Stimulated activated naive B cell treated with anti-CD40 and anti-IgM and Interleukin-4, amounts not matched to agents 10 μg/mL and 1 μg/mL and 100 μg/mL, for 72 hours (primary cell): ENCODE measurements at regions not wholly inside any gene's neighbourhood (a gene's known extent, or its start where the extent isn't known, plus 50 kb on each side); places are given as distances from the start of the nearest gene placed in this dataset.

ENCODE experiments used
- ATAC-seq, 2 donors: fragments of 150-1000 bp; cut with Tn5 transposase; replicated peaks; 2 replicates each; pipeline ENCODE4 v1.10.0; 2021; ENCODE audit warnings: moderate library complexity in 1 of 2
- DNase-seq: peaks from one replicate; pipeline ENCODE4 v3.0.0; 2021
- H3K27ac Mint-ChIP-seq: one replicate; pipeline ENCODE4 v1.8.0; 2022; ENCODE audit warnings: mild to moderate bottlenecking, mixed read lengths
- H3K27me3 Mint-ChIP-seq, 2 donors: one replicate each; pipeline ENCODE4 v1.8.0; 2022; ENCODE audit warnings: mixed read lengths in 2 of 2
- H3K36me3 Mint-ChIP-seq, 2 donors: one replicate each; pipeline ENCODE4 v1.8.0; 2022; ENCODE audit warnings: mixed read lengths in 2 of 2, mild to moderate bottlenecking in 1 of 2
- H3K4me1 Mint-ChIP-seq, 2 donors: one replicate each; pipeline ENCODE4 v1.8.0; 2022; ENCODE audit warnings: mixed read lengths in 2 of 2, mild to moderate bottlenecking in 1 of 2
- H3K4me3 Mint-ChIP-seq, 2 donors: one replicate each; pipeline ENCODE4 v1.8.0; 2022; ENCODE audit warnings: mild to moderate bottlenecking in 2 of 2, mixed read lengths in 2 of 2, moderate library complexity in 1 of 2
- H3K9me3 Mint-ChIP-seq, 2 donors: one replicate each; pipeline ENCODE4 v1.8.0; 2022; ENCODE audit warnings: mixed read lengths in 2 of 2, mild to moderate bottlenecking in 1 of 2

DNA sequence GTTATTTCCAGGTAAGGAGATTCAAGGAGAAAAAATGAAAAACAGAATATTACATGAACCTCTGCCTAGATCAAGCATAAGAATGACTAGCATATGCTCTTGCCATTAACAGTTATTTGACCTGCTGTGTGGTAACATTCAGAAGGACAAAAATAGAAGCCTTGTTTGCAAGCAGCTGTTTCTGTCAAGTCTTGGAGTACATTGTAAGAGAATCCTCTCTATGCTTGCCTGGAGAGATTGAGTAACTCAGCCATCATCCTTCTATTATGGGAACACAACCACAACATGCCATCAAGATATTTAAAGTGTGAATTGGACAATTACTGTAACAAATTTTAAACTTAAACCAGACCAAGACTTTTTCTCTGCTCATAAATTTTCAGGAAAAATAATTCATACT, 1054.4 kb downstream of the NLGN4Y start:
- Mint-ChIP-seq H3K4me3 (no peak overlapping the region), H3K9me3 (no peaks in the 10 kb centered on the region), H3K4me1 (no peaks in the 10 kb centered on the region), H3K27me3 (no peaks in the 10 kb centered on the region), H3K27ac (no peak overlapping the region), H3K36me3 (no peaks in the 10 kb centered on the region)
- DNase-seq (no peak), ATAC-seq (no peak)

DNA sequence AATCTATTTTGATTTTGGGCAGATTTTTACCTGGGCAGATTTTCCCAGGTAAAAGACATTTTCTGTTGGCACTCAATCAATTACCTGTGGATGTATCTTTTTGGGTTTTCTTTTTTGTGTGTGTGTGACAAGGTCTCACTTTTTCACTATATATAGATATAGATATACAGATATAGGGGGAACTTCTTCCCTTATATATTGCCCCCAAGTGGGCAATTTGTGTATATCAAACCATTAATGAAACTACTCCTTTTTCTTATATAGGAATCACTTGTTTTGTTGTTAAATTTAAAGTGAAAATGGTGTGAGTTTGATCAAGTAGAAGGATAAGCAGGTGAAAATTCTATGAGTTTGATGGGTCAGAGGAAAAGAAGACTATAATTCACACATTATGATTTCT, 1054.9 kb downstream of the NLGN4Y start:
- Mint-ChIP-seq H3K4me1 (no peaks in the 10 kb centered on the region), H3K27me3 (no peaks in the 10 kb centered on the region), H3K36me3 (no peaks in the 10 kb centered on the region), H3K9me3 (no peaks in the 10 kb centered on the region), H3K4me3 (no peak overlapping the region), H3K27ac (no peak overlapping the region)
- DNase-seq (no peak), ATAC-seq (no peak)

DNA sequence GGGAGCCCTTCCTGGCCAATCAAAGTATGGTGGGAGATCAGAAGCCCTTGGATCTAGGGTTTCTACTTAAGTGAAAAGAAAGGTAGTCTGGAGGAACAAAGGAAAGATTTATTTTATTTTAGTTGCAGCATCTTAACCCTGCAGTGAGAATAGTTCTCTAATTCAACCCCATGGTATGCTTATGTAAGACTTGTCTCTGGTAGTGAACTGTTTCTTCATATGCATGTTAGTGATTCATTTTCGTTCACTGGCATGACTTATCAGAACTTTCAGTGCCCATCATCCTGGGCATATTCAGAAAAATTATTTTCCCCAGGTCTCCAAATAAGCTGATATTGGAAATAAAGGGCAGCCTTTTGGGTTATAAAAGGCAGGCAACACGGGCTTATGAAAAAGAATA, 1058.8 kb downstream of the NLGN4Y start:
- H3K27me3 Mint-ChIP-seq: no peaks in the 10 kb centered on the region
- no peaks in the 10 kb centered on the region for H3K36me3 Mint-ChIP-seq
- no peak overlapping the region for H3K27ac Mint-ChIP-seq
- ATAC-seq (no peak), DNase-seq (no peak)
- H3K4me1 Mint-ChIP-seq: no peaks in the 10 kb centered on the region
- H3K9me3 Mint-ChIP-seq: no peaks in the 10 kb centered on the region
- no peak overlapping the region for H3K4me3 Mint-ChIP-seq

DNA sequence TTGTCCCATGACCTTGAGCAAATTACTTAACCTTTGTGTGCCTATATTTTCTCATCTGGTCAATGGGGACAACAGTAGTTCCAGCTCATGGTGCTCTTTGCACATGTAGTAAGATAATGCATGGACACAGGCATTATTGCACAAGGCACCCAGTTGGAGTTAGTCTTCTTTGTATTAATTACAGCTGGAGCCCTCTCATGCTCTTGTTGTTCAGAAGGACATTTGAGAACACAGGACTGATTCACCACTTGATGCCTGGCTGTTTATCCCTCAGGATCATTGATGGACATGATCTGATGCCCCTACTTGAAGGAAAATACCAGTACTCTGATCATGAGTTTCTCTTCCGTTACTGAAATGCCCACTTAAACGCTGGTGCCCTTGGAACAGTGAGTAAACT, 1068.6 kb downstream of the NLGN4Y start:
- Mint-ChIP-seq H3K27me3 (no peaks in the 10 kb centered on the region), H3K9me3 (no peaks in the 10 kb centered on the region), H3K27ac (no peak overlapping the region), H3K36me3 (no peaks in the 10 kb centered on the region), H3K4me3 (no peak overlapping the region), H3K4me1 (no peaks in the 10 kb centered on the region)
- ATAC-seq (no peak), DNase-seq (no peak)

DNA sequence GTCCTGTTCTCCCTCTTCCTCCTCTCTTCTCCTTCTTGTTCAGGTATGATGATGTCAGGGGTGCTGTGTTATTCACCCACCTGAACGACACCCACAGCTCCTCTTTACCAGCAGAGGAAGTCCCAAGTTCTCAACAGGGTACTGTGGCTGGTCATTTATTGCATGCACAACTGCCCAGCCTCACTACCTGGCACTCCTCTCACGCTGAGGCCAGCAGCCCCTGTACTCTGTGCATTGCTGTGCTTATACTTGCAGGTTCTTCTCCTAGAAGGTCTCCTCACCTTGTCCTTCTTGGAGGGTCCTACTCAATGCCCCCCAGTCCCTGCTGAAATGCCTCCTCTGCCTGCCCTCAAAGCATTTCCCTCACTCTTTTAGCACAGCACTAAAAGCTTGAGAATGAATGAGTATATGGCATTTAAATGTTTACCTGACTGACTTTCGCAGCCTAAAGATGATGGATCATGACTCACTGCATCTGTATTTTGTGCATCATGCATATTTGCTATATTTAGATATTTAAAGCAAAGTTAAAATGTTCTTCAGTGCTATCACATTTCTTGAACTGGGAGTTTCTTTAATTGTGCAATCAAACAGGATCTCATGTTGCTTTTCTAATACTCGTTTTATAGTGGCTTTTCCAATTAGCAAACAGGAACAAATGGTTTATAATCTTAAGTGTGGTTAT, 1069.3 kb downstream of the NLGN4Y start:
- no peaks in the 10 kb centered on the region for H3K27me3 Mint-ChIP-seq
- no peaks in the 10 kb centered on the region for H3K36me3 Mint-ChIP-seq
- ATAC-seq (no peak), DNase-seq (no peak)
- no peaks in the 10 kb centered on the region for H3K4me1 Mint-ChIP-seq
- no peaks in the 10 kb centered on the region for H3K9me3 Mint-ChIP-seq
- no peak overlapping the region for H3K27ac Mint-ChIP-seq
- no peak overlapping the region for H3K4me3 Mint-ChIP-seq

DNA sequence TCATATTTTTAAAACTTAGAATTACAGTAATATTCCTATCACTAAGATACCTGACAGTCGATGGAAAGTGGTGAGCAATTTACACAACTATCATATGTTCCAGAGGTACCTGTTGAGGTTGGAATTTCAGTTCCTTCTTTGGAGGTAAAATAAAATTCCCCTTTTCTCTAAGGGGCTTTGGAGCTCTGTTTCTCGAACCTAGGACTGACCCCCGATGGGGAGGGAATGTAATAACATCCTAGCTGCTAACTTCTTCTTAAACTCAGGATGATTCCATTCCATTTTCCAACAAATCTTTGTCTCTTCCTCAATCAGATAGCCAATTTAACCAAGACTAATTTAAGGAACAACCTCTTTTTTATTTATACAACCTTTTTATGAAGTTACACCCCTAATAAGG, 1069.8 kb downstream of the NLGN4Y start:
- ATAC-seq: no peak
- Mint-ChIP-seq H3K27me3 (no peaks in the 10 kb centered on the region), H3K36me3 (no peaks in the 10 kb centered on the region), H3K4me3 (no peak overlapping the region), H3K4me1 (no peaks in the 10 kb centered on the region), H3K9me3 (no peaks in the 10 kb centered on the region), H3K27ac (no peak overlapping the region)
- no peak for DNase-seq

DNA sequence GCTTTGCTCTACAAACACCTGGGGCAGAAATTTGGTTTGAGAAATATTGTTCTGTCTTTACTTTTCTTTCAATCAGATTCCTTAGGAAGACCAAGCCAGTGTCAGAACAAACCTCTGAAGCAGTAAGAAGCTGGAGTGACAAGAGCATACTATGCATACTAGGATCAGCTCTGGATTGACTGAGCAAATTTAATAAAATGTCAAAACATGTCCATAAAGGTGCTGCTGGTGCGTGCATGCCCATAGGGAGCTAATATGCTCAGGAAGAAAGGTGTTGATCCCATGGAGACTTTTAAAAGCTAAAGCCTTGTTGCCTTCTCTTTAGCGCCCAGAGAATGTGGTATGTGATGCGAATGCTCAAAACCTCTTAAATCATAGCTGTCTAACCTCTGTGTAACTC, 1076.2 kb downstream of the NLGN4Y start:
- no peak overlapping the region for H3K4me3 Mint-ChIP-seq
- H3K36me3 Mint-ChIP-seq: no peaks in the 10 kb centered on the region
- ATAC-seq (no peak), DNase-seq (no peak)
- H3K4me1 Mint-ChIP-seq: no peaks in the 10 kb centered on the region
- H3K9me3 Mint-ChIP-seq: peaks cover 0 to under 1% of the 10 kb centered on the region in 2 donors
- no peaks in the 10 kb centered on the region for H3K27me3 Mint-ChIP-seq
- H3K27ac Mint-ChIP-seq: no peak overlapping the region

DNA sequence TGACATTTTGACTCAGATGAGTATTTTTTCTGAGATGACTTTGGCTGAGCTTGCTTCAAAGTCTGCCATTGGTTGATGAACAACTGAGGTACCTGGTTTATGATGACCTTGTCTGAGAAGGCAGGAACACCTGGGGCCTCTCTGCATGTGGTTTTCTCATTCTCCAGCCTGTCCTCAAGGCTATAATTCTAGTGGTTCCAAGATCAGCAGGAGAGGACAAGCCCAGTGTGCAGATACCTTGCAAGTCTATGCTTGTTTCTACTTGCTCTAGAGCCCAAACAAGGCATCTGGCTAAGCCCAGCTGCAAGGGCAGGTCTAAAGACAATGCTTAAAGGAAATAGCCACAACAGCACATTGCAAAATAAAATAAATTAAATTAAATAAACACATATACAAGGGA, 1100.0 kb downstream of the NLGN4Y start:
- Mint-ChIP-seq H3K9me3 (peaks cover 0 to 10% of the 10 kb centered on the region in 2 donors), H3K27ac (no peak overlapping the region), H3K4me1 (no peaks in the 10 kb centered on the region), H3K27me3 (no peaks in the 10 kb centered on the region), H3K36me3 (no peaks in the 10 kb centered on the region), H3K4me3 (no peak overlapping the region)
- ATAC-seq (no peak), DNase-seq (no peak)

DNA sequence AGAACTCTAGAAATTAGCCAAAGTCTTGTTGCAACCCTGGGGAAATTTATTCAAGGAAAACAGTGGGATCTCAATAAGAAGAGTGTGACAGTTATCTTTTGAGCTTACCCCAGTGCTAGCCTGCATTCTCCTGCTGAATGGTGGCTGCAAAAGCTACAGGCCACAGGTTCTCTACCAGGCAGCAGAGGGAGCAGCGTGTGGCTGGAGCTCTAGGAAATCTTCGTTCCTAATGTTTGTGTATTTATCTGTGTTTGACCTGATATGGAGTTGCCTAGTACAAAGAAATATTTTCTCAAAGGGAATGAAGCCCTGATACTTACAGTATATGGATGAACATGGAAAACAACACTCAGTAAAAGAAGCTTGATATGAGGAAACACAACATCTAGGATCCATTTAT, 1100.6 kb downstream of the NLGN4Y start:
- ATAC-seq: no peak

DNA sequence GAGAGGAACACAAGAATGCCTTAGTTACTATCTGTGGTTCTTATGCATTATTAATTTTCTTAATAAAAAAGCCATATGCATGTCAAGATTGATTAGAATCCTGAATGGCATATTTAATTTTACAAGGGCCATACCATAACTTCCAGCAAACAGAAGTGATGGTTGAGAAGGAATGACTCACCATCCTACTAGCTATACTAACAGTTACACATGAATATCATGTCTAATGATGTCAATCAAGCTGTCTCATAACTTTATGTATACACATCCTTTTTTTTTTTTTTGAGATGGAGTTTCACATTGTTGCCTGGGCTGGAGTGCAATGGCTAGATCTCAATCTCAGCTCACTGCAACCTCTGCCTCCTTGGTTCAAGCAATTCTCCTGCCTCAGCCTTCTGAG, 1123.9 kb downstream of the NLGN4Y start:
- no peak for DNase-seq
- no peaks in the 10 kb centered on the region for H3K4me1 Mint-ChIP-seq
- H3K27me3 Mint-ChIP-seq: no peaks in the 10 kb centered on the region
- H3K4me3 Mint-ChIP-seq: no peak overlapping the region
- no peaks in the 10 kb centered on the region for H3K36me3 Mint-ChIP-seq
- H3K27ac Mint-ChIP-seq: no peak overlapping the region
- ATAC-seq: no peak
- H3K9me3 Mint-ChIP-seq: peaks cover 0 to 2% of the 10 kb centered on the region in 2 donors

More for the DNA sequence above, 1100.6 kb downstream of the NLGN4Y start:
- Mint-ChIP-seq H3K9me3 (peaks cover 0 to 9% of the 10 kb centered on the region in 2 donors), H3K4me3 (no peak overlapping the region), H3K27ac (no peak overlapping the region), H3K36me3 (no peaks in the 10 kb centered on the region), H3K4me1 (no peaks in the 10 kb centered on the region), H3K27me3 (no peaks in the 10 kb centered on the region)
- DNase-seq: no peak

DNA sequence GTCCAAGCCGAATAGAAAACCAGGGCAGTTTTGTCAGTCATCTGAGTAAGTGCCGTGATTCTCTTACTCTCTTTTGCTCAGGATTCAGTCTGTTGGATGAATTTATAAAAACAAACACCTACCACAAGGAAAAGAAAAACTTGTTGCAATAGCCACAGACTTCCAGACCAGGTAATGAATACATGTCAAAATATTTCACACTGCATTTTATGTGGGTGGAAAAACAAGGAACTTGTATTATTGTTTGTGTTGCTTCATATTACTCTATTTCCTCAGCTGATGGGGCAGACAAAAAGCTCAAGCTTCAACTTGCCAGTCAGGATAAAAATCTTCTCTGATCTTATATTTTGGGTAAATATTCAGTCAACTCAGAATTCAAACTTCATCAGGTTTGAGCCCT, 1125.7 kb downstream of the NLGN4Y start:
- no peak for ATAC-seq
- Mint-ChIP-seq H3K4me1 (no peaks in the 10 kb centered on the region), H3K27ac (no peak overlapping the region), H3K9me3 (peaks cover 0 to 2% of the 10 kb centered on the region in 2 donors), H3K36me3 (no peaks in the 10 kb centered on the region), H3K4me3 (no peak overlapping the region), H3K27me3 (no peaks in the 10 kb centered on the region)
- no peak for DNase-seq

DNA sequence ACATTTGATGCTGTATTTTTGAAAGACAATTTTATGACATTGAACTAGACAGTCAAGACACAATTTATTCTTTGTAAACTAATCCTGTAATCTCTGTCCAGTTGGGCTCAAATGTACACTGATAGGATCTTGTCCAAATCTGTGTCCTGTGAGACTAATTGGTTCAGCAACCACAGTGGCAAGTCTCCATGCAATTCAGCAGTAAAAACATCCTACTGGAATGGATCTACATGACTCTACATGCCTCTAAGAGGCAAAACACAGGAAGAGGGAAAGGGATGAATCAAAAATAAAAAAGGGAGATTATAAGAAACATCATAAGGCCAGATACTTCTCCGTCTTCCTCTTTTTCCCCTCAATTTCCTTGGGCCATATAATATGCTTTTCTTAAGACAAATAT, 1164.2 kb downstream of the NLGN4Y start:
- H3K9me3 Mint-ChIP-seq: peaks cover 0 to 1% of the 10 kb centered on the region in 2 donors

DNA sequence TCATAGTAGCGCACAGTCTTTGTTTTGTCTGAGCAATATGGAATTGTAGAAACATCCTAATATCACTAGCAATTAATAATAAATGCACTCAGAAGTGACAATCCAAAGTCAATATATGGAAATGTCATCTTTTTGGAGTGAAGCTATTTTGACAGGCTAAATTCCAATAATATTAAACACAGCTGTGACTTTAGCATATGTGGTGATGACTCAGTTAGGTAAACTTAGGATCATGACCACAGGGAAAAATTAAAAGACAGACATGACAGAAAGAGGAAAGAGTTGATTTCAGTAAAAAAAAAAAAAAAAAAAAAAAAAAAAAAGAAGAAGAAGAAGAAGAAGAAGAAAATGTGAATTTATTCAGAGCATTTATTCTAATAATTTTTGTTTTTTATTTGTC, 1165.7 kb downstream of the NLGN4Y start:
- Mint-ChIP-seq H3K4me1 (no peaks in the 10 kb centered on the region), H3K9me3 (peaks cover 0 to 1% of the 10 kb centered on the region in 2 donors), H3K4me3 (no peak overlapping the region), H3K27ac (no peak overlapping the region), H3K27me3 (no peaks in the 10 kb centered on the region), H3K36me3 (no peaks in the 10 kb centered on the region)
- ATAC-seq (no peak), DNase-seq (no peak)

More for the DNA sequence above, 1164.2 kb downstream of the NLGN4Y start:
- Mint-ChIP-seq H3K27me3 (no peaks in the 10 kb centered on the region), H3K27ac (no peak overlapping the region), H3K4me3 (no peak overlapping the region), H3K4me1 (no peaks in the 10 kb centered on the region), H3K36me3 (no peaks in the 10 kb centered on the region)
- ATAC-seq (no peak), DNase-seq (no peak)

DNA sequence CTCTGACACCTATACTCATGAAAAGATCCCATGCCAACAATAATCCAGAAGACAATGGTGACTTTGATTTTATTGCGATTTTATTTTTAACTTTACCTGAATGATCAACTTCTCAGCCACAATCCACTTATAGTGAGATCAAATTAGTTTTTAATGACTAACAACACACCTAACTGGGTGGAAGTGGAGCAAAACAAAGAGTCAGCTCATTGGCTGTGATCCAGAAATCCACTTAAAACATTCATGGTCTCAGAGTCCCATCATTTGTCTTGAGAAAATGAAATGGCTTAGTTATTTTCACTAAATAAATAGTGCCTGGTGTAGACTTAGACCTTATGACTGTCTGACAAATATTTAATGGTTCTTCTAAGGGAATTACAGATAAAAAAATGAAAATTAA, 1177.8 kb downstream of the NLGN4Y start:
- Mint-ChIP-seq H3K4me3 (no peak overlapping the region), H3K27ac (no peak overlapping the region), H3K27me3 (no peaks in the 10 kb centered on the region), H3K36me3 (no peaks in the 10 kb centered on the region), H3K9me3 (no peaks in the 10 kb centered on the region), H3K4me1 (no peaks in the 10 kb centered on the region)
- ATAC-seq (no peak), DNase-seq (no peak)

DNA sequence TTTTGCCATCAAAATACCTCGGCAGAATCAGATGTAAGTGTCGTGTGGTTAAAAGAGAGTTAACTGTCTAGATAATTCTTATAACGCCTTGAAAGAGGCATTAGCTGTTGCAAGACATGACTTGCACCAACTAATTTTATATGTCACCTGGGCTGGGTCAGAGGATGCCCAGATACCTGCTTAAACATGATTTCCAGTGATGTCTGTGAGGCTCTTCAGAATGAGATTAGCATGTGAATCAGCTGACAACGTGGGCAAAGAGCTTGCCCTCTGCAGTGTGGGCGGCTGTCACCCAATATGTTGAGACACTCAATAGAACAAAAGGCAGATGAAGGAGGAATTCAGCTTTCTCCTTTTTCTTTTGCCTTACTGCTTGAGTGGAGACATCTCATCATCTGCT, 1180.6 kb downstream of the NLGN4Y start:
- no peaks in the 10 kb centered on the region for H3K4me1 Mint-ChIP-seq
- H3K9me3 Mint-ChIP-seq: peaks cover 0 to 2% of the 10 kb centered on the region in 2 donors
- H3K4me3 Mint-ChIP-seq: no peak overlapping the region
- DNase-seq (no peak), ATAC-seq (no peak)
- no peaks in the 10 kb centered on the region for H3K27me3 Mint-ChIP-seq
- no peak overlapping the region for H3K27ac Mint-ChIP-seq
- no peaks in the 10 kb centered on the region for H3K36me3 Mint-ChIP-seq
